Aorta (tissue), 5 donors: ENCODE measurements at regions not wholly inside any gene's neighbourhood (a gene's known extent, or its start where the extent isn't known, plus 50 kb on each side); places are given as distances from the start of the nearest gene placed in this dataset.
"Not testable (repeated sequence)": the region's sequence is repeated elsewhere in the genome, so short reads cannot be mapped to it uniquely, and the experiment has no call there.

Source experiments
- ATAC-seq: fragments of 200-7000 bp; cut with Tn5 transposase; one replicate; pipeline ENCODE4 v1.9.1; 2022; ENCODE audit warnings: moderate library complexity; ENCODE audit not compliant: low FRiP score
- DNase-seq, 2 donors: peaks; one replicate each; pipeline ENCODE4 v3.0.0-alpha.2; 2020
- H3K27ac ChIP-seq, 2 donors: one replicate each; pipeline ENCODE4 v1.5.1; 2013; ENCODE audit warnings: low read length in 2 of 2, mild to moderate bottlenecking in 2 of 2, moderate library complexity in 2 of 2, control low read depth in 1 of 2, inconsistent platforms in 1 of 2, low read depth in 1 of 2
- H3K27me3 ChIP-seq, 2 donors: one replicate each; pipeline ENCODE4 v1.6.1; 2013; ENCODE audit warnings: control low read depth in 1 of 2, low read length in 1 of 2, mild to moderate bottlenecking in 1 of 2, moderate library complexity in 1 of 2; ENCODE audit not compliant: insufficient read depth in 2 of 2, control insufficient read depth in 1 of 2
- H3K36me3 ChIP-seq, 2 donors: one replicate each; pipeline ENCODE4 v1.6.1; 2013; ENCODE audit warnings: control low read depth in 1 of 2, low read length in 1 of 2, mild to moderate bottlenecking in 1 of 2; ENCODE audit not compliant: insufficient read depth in 2 of 2, control insufficient read depth in 1 of 2
- H3K4me1 ChIP-seq, 2 donors: one replicate each; pipeline ENCODE4 v1.6.1; 2013; ENCODE audit warnings: low read length in 2 of 2, control low read depth in 1 of 2, mild to moderate bottlenecking in 1 of 2, moderate library complexity in 1 of 2; ENCODE audit not compliant: insufficient read depth in 2 of 2, control insufficient read depth in 1 of 2
- H3K4me3 ChIP-seq, 2 donors: one replicate each; pipeline ENCODE4 v1.5.1; 2013; ENCODE audit warnings: low read length in 2 of 2, control low read depth in 1 of 2, mild to moderate bottlenecking in 1 of 2
- H3K9me3 ChIP-seq: one replicate; pipeline ENCODE4 v1.6.1; 2013; ENCODE audit warnings: mild to moderate bottlenecking, low read length; ENCODE audit not compliant: control insufficient read depth
- WGBS, 2 donors: extraction: QIAGEN DNeasy Blood & Tissue Kit; methylation state at CpG; one replicate each; pipeline ENCODE4 v1.1.7; 2013; 5-methylcytosine and 5-hydroxymethylcytosine counted together
- intact Hi-C, 2 donors: fragments of 100-400 bp; cut with DNase I; formaldehyde crosslinking; loops; one replicate each; pipeline versions ENCODE4 v1.14.2 to v1.15.0; 2022
- donor health status: healthy with polysubstance abuse.
- donor health status: Bipolar disorder and iron deficiency.
- donor health status: DM: no; HTN: no; CAD: no.
- donor health status: DM: no; HTN: no; CAD: no.
- donor health status: DM: yes; HTN: yes; CAD: no.

- Histone ChIP-seq H3K27me3 (no peaks in the 10 kb centered on the region), H3K9me3 (no peaks in the 10 kb centered on the region), H3K27ac (no peak overlapping the region), H3K4me1 (peaks cover 0 to 6% of the 10 kb centered on the region in 2 donors), H3K4me3 (no peak overlapping the region), H3K36me3 (no peaks in the 10 kb centered on the region)
- WGBS, 2 donors, result 84 to 90% methylated on average over 3 of the region's 3 CpGs
- intact Hi-C loops, result no loop called here
- no peak for ATAC-seq
- no peak for DNase-seq
These were observed 50.9 kb upstream of the PTPDC1 start for GRCh38 chr9:94033383-94033782.

- Histone ChIP-seq H3K27me3 (no peaks in the 10 kb centered on the region), H3K9me3 (no peaks in the 10 kb centered on the region), H3K4me1 (peaks cover 0 to 6% of the 10 kb centered on the region in 2 donors), H3K27ac (no peak overlapping the region), H3K36me3 (no peaks in the 10 kb centered on the region), H3K4me3 (peak overlapping the region in 1 of 2 donors; percentile 92)
- ATAC-seq (no peak), DNase-seq (no peak)
- 31 to 32% methylated on average over 3 of the region's 3 CpGs for WGBS, 2 donors
- intact Hi-C loops, result no loop called here
These were observed 52.3 kb upstream of the PTPDC1 start for GRCh38 chr9:94031946-94032345.

- H3K27ac ChIP-seq, result no peak overlapping the region
These were observed 52.9 kb upstream of the PTPDC1 start for GRCh38 chr9:94031380-94031779.

GRCh38 chr9:94030318-94031179, 53.7 kb upstream of the PTPDC1 start:
- peak; percentile 92 to 96 for DNase-seq
- intact Hi-C loops, result no loop called here
- Histone ChIP-seq H3K9me3 (peaks cover 2% of the 10 kb centered on the region), H3K4me3 (peak overlapping the region; percentile 75 to 92), H3K27me3 (no peaks in the 10 kb centered on the region), H3K4me1 (peaks cover 0 to 6% of the 10 kb centered on the region in 2 donors), H3K27ac (peak overlapping the region in 1 of 2 donors; percentile 47), H3K36me3 (no peaks in the 10 kb centered on the region)
- ATAC-seq, result peak; percentile 100
- WGBS, 2 donors, result 0% methylated on average over 83 to 97 of the region's 97 CpGs

More at GRCh38 chr9:94031380-94031779, 52.9 kb upstream of the PTPDC1 start:
- no peaks in the 10 kb centered on the region for H3K9me3 ChIP-seq
- H3K27me3 ChIP-seq, result no peaks in the 10 kb centered on the region
- intact Hi-C loops, result no loop called here
- ATAC-seq (no peak), DNase-seq (no peak)
- WGBS, 2 donors, result 26 to 35% methylated on average over 8 of the region's 8 CpGs
- H3K36me3 ChIP-seq, result no peaks in the 10 kb centered on the region
- H3K4me1 ChIP-seq, result peaks cover 0 to 6% of the 10 kb centered on the region in 2 donors
- peak overlapping the region; percentile 46 to 92 for H3K4me3 ChIP-seq

GRCh38 chr9:94029932-94030317, 54.3 kb upstream of the PTPDC1 start:
- ATAC-seq (no peak), DNase-seq (no peak)
- intact Hi-C loops, result no loop called here
- Histone ChIP-seq H3K27me3 (no peaks in the 10 kb centered on the region), H3K9me3 (peaks cover 2% of the 10 kb centered on the region), H3K4me1 (peaks cover 0 to 6% of the 10 kb centered on the region in 2 donors), H3K36me3 (no peaks in the 10 kb centered on the region), H3K4me3 (peak overlapping the region; percentile 75 to 92), H3K27ac (peak overlapping the region in 1 of 2 donors; percentile 5)
- WGBS, 2 donors, result 20 to 23% methylated on average over 6 of the region's 6 CpGs

GRCh38 chr9:94026816-94027215, 57.4 kb upstream of the PTPDC1 start:
- peaks cover 0 to 2% of the 10 kb centered on the region in 2 donors for H3K4me1 ChIP-seq
- ATAC-seq (no peak), DNase-seq (no peak)
- H3K27ac ChIP-seq, result no peak overlapping the region
- H3K4me3 ChIP-seq, result no peak overlapping the region
- no peaks in the 10 kb centered on the region for H3K36me3 ChIP-seq
- intact Hi-C loops, result no loop called here
- no peaks in the 10 kb centered on the region for H3K27me3 ChIP-seq
- H3K9me3 ChIP-seq, result peaks cover 2% of the 10 kb centered on the region

- H3K27ac ChIP-seq, ATAC-seq, H3K27me3 ChIP-seq, H3K4me3 ChIP-seq, DNase-seq, H3K4me1 ChIP-seq, H3K9me3 ChIP-seq, intact Hi-C loops, H3K36me3 ChIP-seq: not testable (repeated sequence)
These were observed 61.8 kb upstream of the PTPDC1 start for GRCh38 chr9:94022476-94022875.

GRCh38 chr9:94020836-94021235, 63.4 kb upstream of the PTPDC1 start:
- H3K9me3 ChIP-seq, ATAC-seq, H3K4me1 ChIP-seq, H3K27me3 ChIP-seq, H3K36me3 ChIP-seq, DNase-seq, H3K4me3 ChIP-seq, H3K27ac ChIP-seq, intact Hi-C loops: not testable (repeated sequence)
- no CpG with 5 or more reads among the region's 2 CpGs for WGBS, 2 donors

- no peak for DNase-seq
- Histone ChIP-seq H3K36me3 (no peaks in the 10 kb centered on the region), H3K27ac (no peak overlapping the region), H3K9me3 (no peaks in the 10 kb centered on the region), H3K4me3 (no peak overlapping the region), H3K27me3 (no peaks in the 10 kb centered on the region), H3K4me1 (peaks cover 2 to 7% of the 10 kb centered on the region in 2 donors)
- no peak for ATAC-seq
- intact Hi-C loops, result no loop called here
- 16 to 21% methylated on average over 2 of the region's 2 CpGs for WGBS, 2 donors
These were observed 63.5 kb upstream of the BARX1 start for GRCh38 chr9:94018628-94019027.
